HG02970 (cell line): ENCODE measurements at regions not wholly inside any gene's neighbourhood (a gene's known extent, or its start where the extent isn't known, plus 50 kb on each side); places are given as distances from the start of the nearest gene placed in this dataset.

Experiments
- ATAC-seq: cut with Tn5 transposase; IDR thresholded peaks from one replicate; pipeline ENCODE4 v1.9.1; 2021; ENCODE audit warnings: mild to moderate bottlenecking, moderate library complexity, moderate number of reproducible peaks; ENCODE audit not compliant: unreplicated experiment, low FRiP score

GRCh38 chr6:153183925-153184324 is 52.8 kb upstream of the RGS17 start:
- ATAC-seq = no peak
